ENCODE measurements at regions not wholly inside any gene's neighbourhood (a gene's known extent, or its start where the extent isn't known, plus 50 kb on each side); places are given as distances from the start of the nearest gene placed in this dataset.

DNA sequence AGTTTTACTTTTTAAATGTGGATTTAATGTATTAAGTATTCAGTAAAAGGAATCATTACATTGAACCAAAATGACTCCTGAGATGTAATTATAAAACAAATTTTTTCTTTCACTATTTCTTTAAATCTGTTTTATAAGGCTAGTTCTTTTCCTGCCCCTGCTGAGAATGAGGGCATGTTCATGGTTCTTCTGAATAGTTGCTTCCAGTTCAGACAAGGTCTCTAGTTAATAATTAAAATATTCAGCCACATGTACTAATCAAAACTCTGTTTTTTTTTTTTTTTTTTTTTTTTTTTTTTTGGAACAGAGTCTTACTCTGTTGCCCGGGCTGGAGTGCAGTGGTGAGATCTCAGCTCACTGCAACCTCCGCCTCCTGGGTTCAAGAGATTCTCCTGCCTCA is 321.2 kb downstream of the DNAJB9 start:
- TF ChIP-seq POLR2A (IDR thresholded peaks at IDR 0.05) (no peak), POLR2AphosphoS5 (IDR thresholded peaks at IDR 0.05) (no peak)
- TF ChIP-seq, protein P1, sequence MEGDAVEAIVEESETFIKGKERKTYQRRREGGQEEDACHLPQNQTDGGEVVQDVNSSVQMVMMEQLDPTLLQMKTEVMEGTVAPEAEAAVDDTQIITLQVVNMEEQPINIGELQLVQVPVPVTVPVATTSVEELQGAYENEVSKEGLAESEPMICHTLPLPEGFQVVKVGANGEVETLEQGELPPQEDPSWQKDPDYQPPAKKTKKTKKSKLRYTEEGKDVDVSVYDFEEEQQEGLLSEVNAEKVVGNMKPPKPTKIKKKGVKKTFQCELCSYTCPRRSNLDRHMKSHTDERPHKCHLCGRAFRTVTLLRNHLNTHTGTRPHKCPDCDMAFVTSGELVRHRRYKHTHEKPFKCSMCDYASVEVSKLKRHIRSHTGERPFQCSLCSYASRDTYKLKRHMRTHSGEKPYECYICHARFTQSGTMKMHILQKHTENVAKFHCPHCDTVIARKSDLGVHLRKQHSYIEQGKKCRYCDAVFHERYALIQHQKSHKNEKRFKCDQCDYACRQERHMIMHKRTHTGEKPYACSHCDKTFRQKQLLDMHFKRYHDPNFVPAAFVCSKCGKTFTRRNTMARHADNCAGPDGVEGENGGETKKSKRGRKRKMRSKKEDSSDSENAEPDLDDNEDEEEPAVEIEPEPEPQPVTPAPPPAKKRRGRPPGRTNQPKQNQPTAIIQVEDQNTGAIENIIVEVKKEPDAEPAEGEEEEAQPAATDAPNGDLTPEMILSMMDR (IDR thresholded peaks at IDR 0.05): no peak
